ENCODE measurements at regions not wholly inside any gene's neighbourhood (a gene's known extent, or its start where the extent isn't known, plus 50 kb on each side); places are given as distances from the start of the nearest gene placed in this dataset.
"Not testable (repeated sequence)": the region's sequence is repeated elsewhere in the genome, so short reads cannot be mapped to it uniquely, and the experiment has no call there.

DNA sequence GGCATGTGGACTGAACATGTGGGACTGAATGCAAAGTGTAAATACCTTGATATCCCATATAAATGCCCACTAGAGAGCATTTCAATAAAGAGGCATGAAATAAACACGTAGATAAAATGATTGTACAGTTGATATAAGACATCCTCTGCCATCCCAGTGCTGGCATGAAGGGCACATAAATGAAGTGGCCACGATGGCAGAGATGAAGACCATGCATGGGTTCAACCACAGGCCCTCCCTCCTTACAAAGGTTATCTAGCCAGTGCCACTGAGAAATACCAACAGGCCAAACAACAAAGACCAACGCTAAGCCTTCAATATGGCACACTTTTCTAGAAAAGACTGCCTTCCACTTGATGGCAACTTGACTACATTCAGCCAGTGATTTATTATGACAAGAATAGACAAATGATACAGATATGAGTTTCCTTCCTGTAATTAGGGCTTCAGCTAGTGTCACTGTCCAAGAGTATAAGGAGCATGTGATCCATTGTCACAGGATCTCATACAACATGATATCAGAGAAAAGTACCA is 493.9 kb upstream of the MAP2 start:
- DNase-seq (ENCODE audit: low spot score) = no peak

DNA sequence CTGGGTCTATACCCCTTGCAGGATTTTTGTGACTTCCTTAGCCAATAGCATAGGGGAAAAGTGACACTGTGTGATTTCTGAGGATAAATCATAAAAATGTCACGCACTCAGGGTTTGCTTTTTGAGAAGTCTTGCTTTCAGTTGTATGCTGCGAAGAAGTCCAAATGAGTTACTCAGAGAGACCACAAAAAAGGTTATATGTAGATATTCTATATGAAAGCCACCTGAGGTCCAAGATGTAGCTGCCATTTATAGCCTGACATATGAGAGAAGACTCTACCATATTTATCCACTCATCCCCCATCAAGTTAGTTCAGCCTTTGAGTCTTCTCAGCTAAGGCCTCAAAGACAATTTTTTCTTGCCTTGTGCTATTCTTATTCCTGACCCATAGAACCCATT is 488.3 kb upstream of the MAP2 start:
- no peak for DNase-seq (ENCODE audit: low spot score)

DNA sequence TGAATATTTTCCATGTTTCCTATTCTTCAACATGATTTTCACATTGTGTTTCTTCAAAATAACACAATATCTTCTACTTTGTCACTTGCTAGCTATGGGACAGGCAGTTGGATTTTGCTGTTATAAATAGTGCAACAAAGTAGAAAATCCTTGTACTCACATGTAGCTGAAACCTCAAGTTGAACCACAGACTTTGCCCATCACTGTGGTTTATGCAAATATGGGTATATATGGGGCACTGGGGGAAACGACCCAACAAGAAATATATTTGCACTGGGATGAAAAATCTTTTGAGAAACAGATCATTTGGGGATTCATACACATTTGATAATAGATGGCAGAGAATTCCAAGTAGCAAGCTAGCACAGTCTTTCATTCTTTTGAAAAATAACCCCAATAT is 486.3 kb upstream of the MAP2 start:
- no peak for DNase-seq (ENCODE audit: low spot score)

DNA sequence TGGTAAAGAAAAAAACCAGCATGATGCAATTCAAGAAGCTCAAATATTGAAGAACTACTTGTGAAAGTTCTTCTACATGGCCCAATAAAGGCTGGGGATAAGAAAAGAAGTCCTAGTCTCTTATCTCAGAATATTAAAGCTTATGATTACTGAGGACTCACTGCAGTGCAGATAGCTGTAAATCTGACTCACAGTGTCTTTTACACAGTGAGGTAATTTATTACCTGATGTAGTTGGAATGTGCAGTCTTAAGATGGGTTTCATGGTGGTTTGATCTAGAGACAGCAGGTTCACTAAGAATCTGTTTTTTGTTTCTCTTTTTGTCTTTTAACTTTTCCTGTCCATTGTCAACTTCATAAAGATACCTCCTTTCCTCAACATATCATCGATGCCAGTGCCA is 484.0 kb upstream of the MAP2 start:
- DNase-seq (ENCODE audit: low spot score) = no peak

DNA sequence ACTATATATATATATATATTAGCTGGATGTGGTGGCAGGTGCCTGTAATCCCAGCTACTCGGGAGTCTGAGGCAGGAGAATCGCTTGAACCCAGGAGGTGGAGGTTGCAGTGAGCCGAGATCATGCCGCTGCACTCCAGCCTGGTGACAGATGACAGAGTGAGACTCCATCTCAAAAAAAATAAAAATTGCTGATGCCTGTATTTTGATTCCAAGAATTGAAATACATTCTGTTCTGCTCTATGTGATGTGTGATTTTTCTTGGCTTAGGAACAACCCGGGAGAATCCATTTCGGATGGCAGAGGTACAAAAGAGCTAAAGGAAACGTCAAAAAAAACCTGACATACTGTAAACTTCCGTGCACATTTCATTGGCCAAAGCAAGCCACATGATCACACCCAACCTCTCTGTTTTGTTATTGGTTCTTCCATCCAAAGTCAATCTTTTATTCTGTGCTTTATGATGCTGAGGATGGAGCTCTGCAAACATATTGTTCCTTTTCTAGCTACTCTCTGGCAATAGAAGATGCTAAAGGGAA is 478.1 kb upstream of the MAP2 start:
- DNase-seq (ENCODE audit: low spot score) = no peak

DNA sequence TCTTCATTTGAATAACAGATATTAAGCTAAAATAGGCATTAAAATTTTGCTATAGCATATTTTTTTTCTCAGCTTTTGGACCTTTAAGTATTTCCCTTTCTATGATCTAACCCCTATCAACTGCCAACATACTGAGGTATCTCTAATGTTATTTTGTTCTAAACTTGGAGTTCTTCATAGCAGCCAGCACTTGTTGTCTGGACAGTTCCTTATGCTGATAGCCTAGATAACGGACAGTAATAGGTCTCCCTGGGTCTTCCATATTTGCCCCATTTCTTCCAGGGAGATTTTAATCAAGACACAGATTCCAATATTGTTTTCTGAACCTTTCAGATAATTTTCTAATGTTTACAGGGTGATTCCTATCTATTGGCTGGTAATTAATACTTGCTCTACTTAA is 475.8 kb upstream of the MAP2 start:
- no peak for DNase-seq (ENCODE audit: low spot score)

DNA sequence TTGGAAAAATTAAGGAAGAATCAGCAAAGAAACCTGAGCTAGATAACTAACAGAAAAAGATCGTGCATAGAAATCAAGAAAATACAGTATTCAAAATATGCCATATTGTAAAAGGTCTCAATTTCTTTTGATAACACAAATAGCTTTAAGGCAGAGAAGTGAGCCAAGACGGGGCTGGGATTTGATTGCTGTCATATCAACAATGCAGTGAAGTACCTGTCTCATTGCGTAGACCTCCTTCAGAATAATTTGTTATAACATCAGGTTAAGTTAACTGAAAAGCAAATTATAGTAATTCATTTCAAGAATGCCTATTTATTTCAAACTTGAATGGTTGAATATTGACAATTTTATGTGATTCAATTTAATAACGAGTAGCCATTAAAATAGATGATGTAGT is 453.8 kb upstream of the MAP2 start:
- no peak for DNase-seq (ENCODE audit: low spot score)

DNA sequence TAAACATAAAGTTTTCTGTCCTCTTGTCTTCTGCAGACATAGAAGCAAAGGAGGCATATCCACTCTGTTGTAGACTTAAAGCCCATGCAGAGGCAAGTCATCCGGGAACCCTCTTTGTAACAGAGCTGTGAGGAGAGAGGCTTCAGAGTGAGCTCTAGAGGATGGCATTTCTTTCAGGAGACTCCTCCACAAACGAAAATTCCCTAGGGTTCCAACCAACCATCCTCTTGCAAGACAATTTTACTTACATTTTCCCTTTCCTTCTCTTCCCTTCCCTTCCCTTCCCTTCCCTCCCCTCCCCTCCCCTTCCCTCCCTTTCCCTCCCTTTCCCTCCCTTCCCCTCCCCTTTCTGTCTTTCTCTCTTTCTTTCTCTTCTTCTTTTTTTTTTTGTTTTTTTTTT is 446.3 kb upstream of the MAP2 start:
- DNase-seq (ENCODE audit: low spot score) = no peak

DNA sequence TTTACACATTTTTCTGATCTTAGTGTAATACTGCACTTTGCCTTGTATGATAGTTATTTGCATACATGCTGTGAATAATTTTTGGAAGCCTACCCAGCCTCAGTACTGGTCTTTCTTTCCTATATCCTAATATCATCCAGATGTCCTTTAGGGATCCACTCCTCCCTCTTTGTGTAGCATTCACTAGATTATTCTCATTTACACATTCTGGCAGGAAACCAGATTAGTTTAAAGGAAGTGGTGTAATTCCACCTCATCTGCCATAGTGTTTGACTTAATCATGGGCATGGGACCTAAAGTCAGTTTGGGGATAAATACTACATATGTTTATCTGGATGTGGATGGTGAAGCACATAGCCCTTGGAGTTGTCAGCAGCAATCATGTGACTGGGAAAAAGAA is 444.9 kb upstream of the MAP2 start:
- no peak for DNase-seq (ENCODE audit: low spot score)

DNA sequence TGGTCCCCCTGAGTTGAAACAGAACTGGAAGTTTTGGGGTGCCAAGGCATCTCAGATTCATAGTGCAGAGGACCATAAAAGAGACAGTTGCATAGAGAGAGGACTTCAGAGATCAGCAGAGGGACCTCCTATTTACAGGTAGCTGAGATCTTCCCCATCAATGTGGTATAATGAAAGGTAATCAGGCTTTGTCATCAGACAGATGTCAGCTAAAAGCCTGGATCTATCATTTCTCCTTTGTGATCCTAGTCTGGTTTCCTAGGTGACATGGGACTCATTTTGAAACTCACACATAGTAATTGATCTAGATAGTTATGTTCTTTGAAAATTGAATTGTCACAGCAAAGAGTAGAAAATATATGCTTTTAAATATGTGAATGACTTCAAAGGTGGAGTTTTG is 443.5 kb upstream of the MAP2 start:
- no peak for DNase-seq (ENCODE audit: low spot score)

DNA sequence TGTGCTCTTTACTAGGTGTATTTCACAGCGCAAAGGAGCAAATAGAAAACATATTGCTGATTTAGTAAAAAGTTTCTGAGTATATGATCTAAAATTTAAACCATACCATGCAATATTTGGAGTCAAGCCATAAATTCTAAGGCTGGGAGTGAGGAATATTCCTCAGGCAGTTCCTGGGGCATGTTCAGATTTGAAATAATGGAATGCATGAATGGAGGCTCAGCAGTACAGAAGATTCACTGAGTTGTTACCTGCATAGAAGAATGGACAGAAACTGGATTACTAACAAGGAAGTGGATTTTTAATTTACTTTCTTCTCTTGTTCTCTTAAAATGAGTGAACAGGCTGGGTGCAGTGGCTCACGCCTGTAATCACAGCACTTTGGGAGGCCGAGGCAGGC is 441.0 kb upstream of the MAP2 start:
- DNase-seq (ENCODE audit: low spot score) = no peak

DNA sequence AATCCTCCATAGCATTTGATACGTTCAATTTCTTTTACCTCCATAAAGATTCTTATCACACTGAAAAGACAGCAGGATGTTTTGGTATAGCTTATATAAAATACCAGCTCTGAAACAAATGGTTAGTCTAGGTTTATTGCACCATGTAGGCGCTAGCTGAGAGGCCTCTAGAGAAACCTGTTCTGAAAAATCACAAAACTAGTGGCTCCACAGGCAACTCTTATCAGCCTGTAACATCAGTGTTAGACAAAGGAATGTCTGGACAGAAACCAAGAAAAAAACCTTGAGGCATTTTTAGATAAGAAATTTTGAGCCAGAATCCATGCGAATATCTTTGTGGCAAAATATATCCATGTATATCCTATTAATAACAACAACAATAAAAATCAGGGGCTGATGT is 440.4 kb upstream of the MAP2 start:
- DNase-seq (ENCODE audit: low spot score) = no peak

DNA sequence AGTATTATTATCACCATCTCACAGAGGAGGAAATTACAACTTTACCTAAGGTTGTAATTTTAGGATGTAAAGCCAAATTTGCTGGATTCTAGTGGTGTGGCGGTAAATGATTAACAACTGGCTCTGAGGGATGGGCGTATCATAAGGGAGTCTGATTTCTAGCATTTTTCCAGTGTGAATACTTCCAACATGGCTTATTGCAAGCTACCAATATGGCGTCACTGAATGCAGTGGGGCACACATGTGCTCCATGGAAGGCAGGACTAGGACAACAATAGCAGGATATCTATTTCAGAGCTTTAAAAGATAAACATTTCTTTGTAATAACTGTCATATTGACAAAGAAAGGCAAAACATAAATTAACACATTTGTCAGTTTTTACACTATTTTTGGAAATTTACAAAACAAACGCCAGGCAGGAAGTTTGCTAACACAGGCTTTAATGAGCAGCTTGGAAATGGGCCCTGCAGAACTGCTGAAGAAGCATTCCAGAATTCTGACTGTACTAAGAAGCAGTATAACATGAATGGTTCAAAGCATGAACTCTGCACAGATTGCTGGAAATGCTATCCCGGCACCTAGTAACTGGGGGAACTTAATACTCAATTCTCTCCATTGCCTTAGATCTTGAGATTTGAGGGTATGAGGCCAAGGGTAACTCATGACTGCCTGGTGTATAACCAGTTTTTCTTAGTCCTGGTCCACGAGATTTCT is 439.3 kb upstream of the MAP2 start:
- DNase-seq (ENCODE audit: low spot score) = no peak

DNA sequence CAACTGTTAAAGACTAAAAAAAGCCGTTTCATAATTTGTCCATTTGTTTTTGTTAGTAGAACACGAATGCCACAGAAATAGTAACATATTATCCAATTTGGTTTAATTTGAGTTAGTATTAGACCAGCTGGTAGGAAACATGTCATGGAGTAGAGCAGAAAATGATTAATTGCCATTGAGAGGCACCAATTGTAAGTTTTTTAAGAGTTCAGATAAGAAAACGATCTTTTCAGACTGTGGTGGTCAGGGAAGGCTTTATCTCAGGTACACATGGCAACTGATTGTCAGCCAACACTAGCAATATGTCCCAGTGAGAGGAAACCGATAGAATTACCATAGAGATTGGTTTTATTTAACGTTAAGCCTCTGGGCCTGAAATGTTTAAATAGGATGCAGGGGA is 438.2 kb upstream of the MAP2 start:
- DNase-seq (ENCODE audit: low spot score) = no peak

DNA sequence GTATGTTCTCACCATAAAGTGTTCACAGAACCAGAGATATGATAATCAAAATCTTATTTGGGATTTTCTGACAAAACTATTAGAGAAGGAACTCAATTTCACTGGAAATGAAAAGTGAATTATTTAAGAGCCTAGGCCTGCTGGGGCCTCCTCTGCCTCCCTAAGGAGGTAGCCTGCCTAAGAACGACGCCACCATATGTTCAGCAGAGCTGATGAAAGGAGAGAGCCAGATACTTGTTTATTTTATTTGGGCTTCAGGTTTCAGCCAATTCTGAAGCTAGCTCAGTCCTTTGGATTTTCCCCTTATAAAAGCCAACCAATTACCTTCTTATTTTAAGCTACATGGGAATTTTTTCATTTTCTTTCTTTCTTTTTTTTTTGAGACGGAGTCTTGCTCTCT is 433.1 kb upstream of the MAP2 start:
- DNase-seq (ENCODE audit: low spot score) = no peak

DNA sequence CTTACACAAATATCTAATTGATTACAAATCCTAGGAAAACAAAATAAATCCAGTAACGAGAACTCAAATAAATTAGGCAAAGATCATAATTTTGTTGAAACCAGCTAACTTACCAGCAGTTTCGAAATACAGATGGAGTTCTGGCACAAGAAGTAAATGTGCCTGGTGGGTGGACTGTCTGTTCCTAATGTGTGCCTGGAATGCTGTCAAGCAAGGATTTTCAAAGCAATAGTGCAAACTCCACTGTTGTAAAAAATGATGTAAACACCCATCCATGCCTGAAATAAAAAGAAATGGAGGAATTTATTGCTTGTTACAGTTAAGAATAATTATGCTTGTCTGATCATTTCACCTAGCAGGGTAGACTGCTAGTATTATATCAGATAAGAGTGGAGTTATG is 423.9 kb upstream of the MAP2 start:
- DNase-seq (ENCODE audit: low spot score) = no peak

DNA sequence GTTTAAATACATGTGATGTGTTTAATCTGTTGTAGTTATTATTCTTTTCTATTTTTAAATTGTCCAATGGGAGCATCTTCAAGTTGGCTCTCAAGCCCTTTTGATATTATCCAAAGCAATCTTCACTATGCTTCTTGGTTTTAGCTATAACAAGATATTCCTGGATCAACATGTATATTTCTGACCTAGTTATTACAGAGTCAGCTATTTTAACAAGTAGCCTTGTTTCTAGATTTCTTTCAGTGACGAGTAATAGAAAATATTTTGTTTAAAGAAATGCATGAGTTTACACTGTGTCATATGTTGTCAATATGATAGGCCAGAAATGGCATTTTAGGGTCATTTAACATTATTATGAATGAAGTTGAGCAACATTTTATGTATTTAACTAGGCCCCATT is 421.8 kb upstream of the MAP2 start:
- DNase-seq (ENCODE audit: low spot score) = no peak

DNA sequence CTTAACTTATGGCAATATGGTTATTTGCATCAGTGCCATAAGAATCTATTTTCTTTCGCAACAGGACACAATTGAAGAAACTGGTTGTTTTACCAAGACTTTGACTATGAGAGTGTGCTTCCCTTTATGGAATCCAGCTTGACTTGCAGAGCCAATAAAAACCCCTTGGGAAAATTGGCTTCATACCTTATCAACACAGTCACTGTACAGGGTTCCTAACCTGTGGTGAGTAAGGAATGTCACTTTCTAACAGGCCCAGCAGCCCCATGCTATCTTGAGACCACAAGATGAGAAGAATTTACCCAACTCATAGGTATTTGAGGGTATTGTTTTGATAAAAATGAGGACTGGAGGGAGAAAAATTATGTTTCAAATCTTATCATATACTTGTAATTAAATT is 418.5 kb upstream of the MAP2 start:
- DNase-seq (ENCODE audit: low spot score) = no peak

DNA sequence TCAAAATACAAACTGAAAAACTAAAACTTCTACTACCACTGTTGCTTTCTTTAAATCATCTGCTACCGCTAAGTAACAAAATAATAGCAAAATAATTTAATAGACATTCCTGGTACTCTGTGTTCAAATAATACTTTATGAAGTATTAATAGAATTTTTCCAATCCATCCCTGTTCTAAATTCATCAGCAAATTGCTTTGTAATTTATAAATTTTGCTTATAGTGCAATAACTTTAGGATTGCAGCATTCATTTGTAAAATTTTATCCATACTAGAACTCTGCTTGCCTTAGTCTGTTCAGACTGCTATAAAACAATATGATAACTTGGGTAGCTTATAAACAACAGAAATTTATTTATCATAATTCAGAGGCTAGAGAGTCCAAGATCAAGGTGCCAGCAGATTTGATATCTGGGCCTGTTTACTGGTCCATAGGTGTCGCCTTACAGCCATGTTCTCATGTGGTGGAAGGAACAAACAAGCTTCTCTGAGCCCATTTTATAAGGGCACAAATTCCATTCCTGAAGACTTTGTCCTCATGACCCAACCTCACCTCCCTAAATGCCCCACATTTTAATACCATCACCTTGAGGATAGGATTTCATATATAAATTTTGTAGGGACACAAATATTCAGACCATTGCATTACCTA is 415.1 kb upstream of the MAP2 start:
- no peak for DNase-seq (ENCODE audit: low spot score)

DNA sequence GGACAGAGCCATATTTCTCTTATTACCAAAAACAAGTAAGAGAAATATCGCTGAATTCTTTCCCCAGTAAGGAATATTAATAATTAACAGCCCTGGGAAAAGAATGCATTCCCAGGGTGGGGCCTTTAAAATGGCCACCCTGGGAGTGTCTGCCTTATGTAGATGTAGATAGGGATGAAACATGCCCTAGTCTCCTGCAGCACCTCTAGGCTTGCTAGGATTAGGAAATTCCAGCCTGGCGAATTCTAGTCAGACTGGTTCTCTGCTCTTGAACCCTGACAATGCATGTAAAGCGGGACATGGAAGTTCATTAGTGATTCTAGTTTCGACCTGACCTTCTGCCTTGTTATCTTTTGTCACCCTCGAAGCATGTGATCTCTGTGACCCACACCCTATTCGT is 405.2 kb upstream of the MAP2 start:
- not testable (repeated sequence) for DNase-seq (ENCODE audit: low spot score)

DNA sequence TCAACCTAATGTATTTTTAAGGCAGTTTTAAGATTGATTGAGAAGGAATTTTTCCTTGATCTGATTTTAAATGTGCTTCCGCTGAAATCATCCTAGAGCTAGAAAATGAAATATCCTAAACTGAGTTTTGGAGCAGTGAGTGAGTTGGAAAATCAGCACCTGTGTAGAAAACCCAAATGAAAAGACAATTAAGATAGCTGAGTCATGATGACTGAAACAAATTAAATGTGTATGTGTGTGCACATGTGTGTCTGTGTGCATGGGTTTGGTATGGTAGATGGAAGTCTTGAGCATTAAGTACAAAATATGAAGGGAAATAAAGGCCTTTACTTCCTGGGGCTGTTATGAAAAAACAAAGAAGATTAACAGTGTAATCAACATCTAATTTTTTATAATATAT is 394.6 kb upstream of the MAP2 start:
- DNase-seq (ENCODE audit: low spot score) = no peak

DNA sequence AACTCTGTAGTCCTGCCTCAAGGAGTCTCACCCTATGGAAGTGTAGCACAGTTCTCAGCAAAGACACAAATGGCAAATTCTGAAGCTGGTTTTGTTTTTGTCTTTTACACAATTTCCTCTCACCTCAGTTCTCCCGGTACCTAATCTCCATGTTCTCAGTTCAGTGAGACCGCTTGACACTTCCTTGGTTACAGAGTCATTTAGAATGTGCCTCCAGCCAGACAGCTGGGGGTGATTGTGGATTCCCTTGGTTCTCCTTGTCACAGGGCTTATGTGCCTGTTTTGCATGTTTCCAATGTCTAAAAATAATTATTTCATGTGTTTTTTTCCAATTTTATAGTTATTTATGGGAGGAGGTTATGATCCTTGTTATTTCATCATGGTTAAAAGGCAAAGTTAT is 379.5 kb upstream of the MAP2 start:
- no peak for DNase-seq (ENCODE audit: low spot score)

DNA sequence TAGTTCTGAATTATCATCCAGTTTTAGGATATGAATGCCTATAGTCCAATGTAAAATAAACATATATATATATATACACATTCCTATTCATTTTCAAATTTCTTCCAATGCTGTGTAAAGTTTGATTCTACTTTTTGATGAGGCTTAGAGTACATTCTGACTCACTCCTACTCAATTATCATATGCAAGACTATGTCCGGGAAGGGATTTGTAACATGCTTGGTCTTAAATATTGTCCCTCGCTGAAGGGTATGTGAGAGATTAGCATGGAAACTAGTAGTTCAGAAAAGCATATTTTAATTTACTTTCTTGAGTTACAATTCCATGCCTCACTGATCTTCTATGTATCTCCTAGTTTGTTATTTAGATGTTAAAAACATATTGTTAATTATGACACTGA is 377.7 kb upstream of the MAP2 start:
- no peak for DNase-seq (ENCODE audit: low spot score)

DNA sequence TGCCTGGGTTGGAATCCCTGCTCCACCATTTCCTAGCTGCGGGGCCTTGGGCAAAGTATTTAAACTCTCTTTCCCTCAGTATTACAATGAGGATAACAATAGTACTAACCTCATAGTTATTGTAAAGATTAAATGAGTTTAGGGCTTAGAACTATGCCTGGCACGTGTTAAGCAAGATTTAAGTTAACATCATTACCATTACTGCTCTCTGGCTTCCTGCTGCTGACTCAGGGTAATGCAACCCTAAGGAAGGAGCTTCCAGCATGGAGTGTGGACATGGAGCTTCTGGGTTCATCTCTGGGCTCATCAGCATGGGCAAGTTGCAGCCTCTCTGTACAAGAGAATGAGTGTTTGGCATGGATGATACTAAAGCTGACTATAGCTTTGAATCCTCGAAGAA is 374.2 kb upstream of the MAP2 start:
- no peak for DNase-seq (ENCODE audit: low spot score)

Measured in hepatic stellate cell (primary cell).